Fibroblast of skin of left biceps (primary cell): ENCODE measurements at regions not wholly inside any gene's neighbourhood (a gene's known extent, or its start where the extent isn't known, plus 50 kb on each side); places are given as distances from the start of the nearest gene placed in this dataset.

Source experiments
- DNase-seq, 2 experiments: peaks; one replicate each; pipeline ENCODE4 v3.0.0-alpha.2; 2013; ENCODE audit warnings: low read depth in 2 of 2

DNA sequence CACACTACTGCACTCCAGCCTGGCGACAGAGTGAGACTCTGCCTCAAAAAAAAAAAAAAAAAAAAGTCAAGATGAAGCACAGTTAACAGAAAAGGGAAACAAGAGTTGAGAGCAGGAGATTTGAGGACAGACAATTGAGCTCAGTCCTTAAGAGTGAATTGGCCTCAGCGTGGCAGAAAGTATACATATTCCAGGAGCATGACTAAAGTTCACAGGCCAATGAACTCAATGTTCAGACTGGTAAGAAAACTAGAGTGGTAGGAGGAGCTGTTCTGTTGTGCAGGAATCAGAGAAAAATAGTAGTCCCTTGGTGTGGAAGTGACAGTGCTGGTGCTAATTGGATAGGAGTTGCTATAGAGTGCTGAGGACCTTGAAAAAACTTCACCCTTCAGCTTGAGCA is 60.0 kb downstream of the NRN1 start:
- no peak for DNase-seq

DNA sequence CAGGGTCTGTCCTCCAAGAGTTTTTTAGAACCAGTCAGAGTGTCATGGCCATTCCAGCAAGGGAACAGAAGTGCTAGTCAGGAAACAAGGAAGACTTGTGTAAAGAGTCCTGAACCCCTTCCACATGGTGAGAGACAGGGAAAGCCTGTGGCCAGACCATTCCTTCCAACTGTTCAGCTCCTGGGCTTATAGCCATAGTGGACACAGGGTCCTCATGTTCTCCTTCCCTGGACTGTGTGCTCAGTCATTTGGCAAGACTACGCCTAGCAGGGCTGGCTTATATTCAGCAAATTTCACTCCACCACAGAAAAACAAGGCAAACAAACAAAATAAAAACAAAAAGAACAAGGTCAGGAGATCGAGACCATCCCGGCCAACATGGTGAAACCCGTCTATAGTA is 60.5 kb downstream of the NRN1 start:
- no peak for DNase-seq

DNA sequence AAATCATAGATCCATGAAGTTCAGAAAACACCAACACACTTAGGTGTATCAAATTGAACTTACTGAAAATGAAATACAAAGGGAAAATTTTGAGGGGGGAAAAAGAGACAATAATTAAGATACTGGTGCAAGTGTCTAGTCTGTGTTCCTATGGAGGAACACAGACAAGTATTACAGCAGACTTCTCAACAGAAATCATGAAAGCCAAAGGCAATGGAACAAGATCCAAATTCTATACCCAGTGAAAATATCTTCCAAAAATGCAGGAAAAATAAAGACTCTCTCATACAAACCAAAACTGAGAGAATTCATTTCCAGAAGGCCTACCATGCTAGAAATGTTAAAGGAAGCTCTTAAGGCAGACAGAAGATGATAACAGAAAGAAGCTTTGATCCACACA is 63.1 kb downstream of the NRN1 start:
- DNase-seq: no peak

DNA sequence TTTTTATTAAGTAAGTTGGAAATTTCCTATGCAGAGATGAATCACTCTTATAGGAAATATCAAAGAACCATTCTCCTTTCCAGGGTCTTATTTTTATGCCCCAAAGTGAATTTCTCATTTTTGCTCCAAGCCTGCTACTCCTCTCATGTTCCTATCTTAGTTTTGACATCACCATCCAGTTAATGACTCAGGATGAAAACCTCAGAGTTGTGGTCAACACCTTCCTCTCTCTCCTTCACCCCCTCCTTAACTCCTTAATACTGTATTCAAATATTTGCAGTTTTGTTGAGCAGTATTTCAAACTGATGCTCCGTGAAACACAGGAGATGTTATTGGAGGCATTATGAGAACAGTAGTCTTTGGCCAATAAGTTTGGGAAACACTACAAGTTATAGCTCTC is 64.1 kb downstream of the NRN1 start:
- DNase-seq: peak; percentile 32 to 40

DNA sequence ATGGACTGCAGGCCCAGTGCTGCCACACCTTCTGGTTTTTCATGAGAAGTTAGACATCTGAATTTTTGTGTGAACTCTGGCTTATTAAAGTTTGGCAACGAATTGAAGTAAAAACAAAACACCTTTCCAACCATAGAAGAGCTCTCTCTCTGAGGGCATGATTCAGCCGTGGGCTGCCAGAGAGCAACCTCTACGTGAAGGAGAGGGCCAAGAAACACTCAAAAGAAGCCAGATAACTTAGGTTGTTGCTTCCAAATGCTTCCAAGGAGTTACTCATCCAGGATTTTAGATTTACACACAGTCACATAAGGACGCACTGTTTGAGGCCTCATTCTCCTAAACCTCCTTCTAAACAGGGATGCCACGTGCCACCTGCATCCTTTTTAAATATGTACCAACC is 65.5 kb downstream of the NRN1 start:
- peak in 1 of 2 experiments; percentile 17 for DNase-seq

DNA sequence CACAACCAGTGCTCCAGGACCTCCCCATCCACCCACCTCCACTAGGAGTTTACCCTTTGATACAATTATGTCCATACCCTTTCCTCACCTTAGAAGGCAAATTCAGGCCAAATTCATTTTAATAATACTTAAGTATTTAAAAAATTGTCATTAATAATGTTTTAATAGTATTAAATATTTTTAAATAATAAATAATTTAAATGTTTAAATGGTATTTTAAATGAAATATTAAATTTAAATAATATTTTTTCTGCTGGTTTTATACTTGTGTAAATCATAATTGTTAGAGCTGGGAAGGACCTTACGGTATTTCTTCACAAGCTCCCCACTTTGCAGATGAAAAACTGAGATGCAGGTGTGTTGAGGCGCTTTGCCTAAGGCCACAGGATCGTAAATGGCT is 67.8 kb downstream of the NRN1 start:
- no peak for DNase-seq

DNA sequence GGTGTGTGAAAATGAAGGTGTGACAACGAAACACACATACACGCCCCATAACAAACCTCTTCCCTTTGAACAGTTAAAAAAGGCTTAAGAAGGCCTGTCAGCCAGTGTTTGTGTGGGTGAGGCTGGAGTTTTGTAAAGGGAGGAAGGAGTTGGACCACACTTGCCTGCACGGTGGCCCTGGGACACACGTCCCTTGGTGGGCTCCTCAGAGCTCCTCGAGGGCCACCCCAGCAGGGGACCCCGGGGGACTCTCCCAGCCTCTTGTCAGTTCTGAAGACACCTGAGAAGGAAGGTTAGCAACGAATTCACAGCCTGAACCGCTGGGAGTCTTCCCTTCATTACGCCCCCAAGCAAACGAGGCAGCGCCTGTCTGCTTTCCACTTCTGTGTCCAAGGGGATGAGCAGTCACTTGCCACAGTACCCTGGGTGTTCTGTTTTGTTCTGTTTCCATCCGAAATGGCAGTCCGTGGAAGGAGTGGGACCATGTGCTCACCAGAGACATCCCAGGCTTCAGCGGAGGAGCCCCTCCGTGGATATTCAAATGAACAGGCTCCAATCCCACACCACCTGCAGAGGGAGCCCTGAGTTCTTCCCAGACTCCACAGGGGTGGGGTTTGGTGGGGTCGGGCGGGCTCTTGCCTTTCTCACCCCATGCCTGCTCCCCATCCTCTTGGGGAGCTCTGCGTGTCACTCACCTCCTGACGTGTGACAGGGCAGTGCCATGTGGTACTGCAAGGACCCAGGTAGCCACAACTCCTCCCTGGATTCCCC is 68.6 kb downstream of the NRN1 start:
- no peak for DNase-seq

DNA sequence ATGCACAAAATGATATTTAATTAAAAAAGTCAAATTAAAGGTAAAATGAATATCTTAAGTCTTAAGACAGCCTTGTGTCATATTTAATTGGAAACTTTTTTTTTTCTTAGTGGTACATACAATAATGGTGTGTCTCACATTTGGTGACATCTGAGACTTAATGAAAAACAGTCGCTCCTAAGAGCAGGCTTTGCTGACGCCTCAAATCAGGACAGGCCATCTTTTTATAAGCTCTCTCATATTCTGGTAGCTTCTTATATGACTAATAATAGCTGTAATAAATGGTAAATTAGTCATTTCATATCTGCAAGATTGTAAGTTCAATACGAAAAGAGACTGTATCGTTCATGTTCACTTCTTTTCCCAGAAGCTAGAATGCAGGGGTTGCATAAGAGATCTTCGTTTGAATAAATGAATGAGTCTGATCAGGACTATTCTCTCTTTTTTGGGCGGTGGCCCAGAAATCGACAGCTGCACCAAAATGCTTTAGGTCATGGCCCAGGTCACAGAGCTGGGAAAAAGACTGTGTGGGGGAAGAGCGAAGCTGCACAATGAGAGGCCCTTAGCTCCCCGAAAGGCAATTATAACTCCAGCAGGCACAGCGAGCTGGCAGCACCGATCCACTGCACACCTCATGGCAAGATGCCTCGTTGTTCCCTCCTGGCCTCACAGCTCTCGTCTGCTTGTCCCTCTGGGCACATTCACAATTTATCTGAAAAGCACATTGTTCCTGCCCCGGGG is 69.4 kb downstream of the NRN1 start:
- DNase-seq: peak; percentile 32 to 33

DNA sequence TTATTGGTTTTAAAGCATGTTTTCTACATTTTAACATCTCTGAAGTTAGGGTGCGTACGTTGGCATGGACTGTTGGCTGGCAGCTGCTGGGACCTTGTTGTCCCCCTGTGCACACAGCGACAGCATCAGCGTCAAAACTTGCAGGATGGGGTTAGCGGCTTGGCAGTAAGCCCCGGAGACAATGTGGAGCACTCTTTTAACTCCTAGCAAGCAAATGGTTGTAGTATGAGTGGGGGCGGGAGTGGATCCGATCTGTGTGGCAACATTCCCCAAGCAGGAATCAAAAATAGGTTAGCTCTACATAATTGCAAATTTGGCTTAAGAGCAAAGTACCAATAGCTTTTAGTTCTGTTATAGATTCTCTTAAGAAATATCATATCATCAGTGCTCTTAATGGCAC is 70.1 kb downstream of the NRN1 start:
- peak; percentile 32 to 34 for DNase-seq

DNA sequence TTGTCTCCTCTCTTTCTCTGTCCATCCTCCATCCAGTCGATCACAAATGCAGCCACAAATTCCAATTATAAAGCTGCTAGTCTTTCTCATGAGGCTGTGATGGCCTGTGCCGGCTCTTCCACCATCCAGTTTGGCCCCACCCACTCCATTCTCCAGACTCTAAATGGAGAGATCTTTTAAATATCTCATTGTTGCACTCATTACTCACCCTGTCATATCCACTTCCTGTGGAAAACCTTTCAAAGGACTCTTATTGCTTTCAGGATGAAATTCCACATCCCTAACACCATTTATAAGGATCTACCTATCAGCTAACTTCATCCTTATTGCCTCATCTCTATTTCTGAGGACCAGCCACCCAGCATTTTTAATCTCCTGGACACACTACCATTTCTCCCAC is 70.6 kb downstream of the NRN1 start:
- DNase-seq: peak in 1 of 2 experiments; percentile 31

DNA sequence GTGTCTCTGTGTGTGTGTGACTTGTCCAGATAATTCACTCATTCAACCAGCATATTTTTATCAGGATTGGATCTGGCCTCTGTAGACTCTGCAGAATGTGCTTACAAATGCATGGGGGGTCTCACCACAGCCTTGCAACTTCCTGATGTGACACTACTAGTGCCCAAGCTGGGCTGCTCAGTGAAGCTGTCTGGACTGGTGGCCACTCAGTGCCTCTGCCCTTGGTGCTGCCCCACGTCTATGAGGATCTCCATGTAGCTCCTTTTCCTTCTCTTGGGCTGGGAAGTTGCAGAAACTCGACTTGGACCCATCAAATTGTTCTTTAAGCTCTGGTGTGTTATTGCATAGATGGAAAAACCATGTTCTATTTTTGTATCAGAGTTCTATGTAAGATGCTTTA is 75.8 kb downstream of the NRN1 start:
- DNase-seq: no peak

DNA sequence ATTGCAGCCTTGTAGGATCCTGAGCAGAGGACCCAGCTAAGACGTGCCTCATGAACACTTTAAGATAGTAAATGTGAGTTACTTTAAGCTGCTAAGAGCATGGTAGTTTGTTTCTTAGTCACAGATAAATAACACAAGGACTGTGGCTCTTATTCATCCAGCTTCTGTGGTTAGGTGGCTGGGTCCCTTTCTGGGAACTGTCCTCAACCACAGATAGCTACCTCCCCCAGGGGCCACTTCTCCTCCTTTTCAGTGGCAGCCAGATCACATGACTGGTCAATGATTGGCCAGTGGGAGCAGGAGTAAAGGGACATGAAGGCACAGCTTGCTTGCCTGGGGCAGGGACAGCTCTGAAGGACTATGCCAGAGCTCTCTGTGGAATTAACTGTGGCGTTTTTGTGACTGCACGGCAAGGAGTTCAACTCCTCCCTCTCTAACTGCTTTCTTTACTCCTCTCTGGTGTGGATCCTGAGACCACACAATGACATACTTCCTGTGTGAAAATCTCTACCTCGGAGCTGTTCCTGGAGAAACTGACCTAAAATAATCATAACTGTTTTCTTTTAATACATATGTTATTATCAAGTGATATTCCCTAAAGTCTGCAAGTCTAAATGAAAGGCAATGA is 76.5 kb downstream of the NRN1 start:
- no peak for DNase-seq

DNA sequence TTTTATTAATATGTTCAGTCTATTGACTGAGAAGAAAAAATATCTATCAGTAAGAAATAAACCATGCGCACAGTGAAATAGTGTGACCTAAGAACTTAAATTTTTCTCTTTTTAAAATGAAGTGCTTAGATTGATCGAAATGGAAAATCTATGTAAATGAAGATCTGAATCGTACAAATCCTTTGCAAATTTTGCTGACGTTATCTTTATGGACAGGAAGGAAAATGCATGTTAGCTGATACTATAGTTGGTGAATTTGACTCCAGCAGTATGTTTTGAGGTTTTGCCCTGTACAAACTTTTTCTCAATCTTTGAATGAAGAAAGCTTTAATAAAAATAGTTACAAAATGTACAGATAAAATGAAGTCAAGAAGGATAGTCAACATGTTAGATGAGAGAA is 82.9 kb downstream of the NRN1 start:
- no peak for DNase-seq

DNA sequence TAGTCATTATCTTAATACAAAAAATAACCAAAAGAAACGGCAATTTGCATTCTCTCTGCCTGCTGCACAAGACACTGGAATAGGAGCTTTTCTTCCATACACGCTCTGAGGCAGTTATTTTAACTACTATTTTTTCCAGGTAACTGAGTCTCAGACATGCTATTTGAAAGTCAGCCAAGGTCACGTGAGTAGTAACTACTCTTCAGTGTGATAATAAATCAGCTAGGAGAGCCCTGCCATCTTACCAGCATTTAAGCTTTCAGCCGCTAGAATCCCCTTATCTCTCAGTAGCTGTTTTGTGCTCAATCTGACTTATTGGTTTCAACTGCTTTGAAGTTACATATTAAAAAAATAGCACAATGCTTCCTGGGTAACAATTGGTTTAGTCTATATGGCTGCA is 84.5 kb downstream of the NRN1 start:
- DNase-seq: no peak

DNA sequence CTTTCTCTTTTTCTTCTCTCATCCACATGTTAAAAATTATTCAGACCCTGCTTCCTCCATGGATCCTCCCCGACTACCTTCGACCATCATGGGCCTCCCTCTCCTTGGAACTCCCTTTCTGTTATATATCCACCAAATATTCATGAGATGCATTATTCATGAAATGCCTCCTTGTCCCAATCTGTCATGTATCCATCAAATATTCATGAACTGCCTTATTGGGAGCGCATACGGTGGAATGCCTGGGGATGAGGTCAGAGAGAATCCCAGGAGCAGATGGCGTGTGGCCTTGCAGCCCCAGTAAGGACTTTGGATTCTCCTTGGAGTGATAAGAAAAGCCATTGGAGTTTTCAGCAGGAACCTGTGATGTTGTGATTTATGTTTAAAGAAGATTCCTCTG is 97.0 kb downstream of the NRN1 start:
- no peak for DNase-seq

DNA sequence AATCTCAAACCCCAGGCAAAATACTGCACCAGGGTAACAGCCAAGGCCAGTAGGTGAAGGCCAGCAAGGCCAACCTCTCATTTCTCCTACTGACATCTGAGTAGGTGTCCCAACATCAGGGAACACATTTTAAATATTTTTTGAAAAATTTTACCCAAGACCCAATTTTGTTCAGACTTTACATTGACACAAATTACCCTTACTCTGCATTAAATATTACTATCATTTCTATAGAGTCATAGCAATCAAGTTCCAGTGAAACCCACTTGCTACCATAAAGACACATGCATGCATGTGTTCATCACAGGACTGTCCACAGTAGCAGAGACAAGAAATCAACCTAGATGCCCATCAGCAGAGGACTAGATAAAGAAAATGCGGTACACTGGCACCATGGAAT is 99.9 kb downstream of the NRN1 start:
- no peak for DNase-seq

DNA sequence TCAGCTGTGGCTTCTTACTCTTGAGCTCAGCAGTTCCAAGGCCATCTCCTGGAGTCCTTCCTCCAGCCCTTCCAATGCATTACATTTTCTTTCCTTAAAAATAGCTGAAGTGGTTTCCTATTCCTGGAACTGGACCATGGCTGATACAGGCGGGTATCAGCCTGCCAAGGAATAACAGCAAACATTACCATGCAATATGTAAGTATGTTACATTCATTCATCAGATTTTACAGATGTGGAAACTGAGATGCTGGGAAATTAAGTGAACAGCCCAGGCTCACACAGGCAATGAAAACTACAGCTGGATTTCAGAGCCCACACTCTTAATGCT is 100.4 kb downstream of the NRN1 start:
- no peak for DNase-seq

DNA sequence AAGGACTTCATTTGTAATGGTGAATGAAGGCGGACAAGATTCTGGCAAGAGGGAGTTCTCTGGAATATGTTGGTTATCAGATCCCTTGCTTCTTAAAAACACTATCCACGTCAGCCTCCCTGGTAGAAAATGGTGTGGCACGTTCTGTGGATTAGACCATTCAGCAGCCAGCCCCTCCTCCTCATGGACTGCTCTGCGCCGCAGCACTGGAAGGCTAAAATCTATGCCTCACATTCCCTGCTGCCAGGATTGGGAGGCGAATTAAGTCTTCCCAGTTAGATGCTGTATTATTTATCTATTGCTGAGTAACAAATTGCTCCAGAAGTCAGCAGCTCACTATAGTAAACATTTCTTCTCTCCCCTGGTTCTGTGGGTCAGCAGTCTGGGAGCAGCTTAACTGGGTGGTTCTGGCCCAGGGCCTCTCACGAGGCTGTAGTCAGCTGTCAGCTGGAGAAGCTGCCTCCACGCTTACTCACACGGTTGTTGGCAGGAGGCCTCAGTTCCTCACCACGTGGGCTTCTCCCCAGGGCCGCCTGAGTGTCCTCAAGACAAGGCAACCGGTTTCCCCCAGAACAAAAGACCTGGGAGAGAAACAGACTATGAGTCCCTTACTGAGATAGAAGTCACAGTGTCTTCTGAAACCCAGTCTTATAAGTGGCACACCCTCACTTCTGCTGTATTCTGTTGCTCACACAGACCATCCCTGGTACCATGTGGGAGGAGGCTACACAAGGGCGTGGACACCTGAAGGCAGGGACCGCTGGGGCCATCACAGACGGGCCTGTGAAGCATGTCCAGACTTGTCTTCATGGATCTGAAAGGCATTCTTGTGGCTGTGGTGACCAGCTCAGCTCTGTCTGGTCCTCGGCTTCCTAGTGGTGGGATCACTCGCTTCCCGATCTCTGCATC is 101.0 kb downstream of the NRN1 start:
- peak; percentile 82 to 83 for DNase-seq

DNA sequence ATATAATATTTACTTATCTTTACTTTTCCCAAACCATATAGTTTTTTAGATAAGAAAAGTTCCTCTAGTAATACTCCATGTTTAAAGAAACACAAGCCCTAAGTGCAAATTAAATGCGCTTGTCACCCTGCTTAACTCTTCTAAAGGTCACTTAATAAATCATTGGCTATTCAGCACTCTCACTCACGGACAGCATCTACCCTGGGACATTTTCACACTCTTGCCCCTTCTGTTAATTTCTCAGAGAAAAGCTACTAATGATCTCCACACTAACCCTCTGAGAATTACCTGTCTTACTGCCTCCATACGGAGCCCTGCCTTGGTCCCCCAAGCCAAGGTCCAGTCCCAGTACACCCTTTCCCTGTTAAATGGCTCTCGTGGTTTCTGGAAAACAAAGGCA is 102.2 kb downstream of the NRN1 start:
- DNase-seq: no peak

DNA sequence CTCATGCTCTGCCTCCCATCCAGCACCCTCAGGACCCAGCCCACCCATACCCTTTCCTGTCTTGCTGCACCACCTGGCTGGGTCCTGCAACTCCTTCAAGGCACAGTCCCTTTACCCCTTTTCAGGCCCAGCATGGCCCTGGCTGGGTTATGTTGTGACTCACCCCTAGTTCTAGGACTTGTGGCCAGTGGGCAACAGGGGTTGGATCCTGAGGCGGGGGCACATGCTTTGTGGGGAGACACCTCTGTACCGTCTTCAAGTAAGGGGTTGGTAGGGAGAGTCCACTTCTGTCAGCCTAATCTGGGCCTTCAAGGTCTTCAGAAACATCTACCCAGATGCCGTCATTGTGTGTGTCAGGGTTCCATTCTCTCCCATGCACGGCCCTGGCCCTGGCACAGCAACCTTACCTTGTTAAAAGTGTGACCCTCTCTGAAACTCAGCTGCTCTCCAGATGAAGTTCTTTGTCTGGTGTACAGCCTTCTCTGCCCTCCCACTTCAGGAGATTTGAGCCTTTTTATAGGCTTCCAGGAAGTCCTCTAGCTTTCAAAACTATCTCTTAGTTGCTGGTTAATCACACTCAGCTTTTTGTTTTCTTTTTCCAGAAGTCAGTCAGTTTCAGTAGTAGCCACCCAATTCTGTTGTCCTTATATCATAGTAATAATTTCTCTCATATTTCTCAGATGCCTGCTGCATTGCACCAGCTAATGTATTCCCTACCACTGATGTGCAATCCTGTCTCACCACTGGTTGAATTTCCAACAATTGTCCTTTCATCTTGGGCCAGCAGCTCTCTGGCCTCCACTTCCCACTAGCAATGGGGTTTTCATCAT is 107.3 kb downstream of the NRN1 start:
- no peak for DNase-seq

DNA sequence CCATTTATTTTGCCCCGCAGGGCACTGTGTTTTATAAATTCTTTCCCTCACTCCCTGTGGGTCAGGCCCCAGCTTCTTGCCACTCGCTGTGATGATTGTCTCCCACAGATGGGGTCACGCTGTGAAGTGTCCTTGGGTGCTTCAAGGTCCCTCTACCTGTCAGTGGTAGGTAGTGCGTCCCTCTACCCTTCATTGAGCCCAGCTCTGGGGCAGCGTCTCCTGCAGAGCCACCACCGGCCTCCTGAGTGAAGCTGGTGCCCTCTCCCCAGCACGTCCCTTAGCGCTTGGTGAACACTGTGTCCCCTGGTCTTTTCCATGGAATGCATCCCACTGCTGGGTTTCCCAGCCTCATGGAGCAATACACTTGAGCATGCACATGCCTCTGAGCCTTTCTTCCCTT is 108.2 kb downstream of the NRN1 start:
- no peak for DNase-seq
